ENCODE measurements at regions not wholly inside any gene's neighbourhood (a gene's known extent, or its start where the extent isn't known, plus 50 kb on each side); places are given as distances from the start of the nearest gene placed in this dataset.

- Histone ChIP-seq H3K4me1 (no peaks in the 10 kb centered on the region), H3K9me3 (no peaks in the 10 kb centered on the region), H3K27ac (no peak overlapping the region), H3K4me3 (no peak overlapping the region), H3K27me3 (no peaks in the 10 kb centered on the region), H3K36me3 (replicated peaks in 1 of 2; ENCODE audit: insufficient read depth in 1 of 2, low read depth in 2 of 2) (no peaks in the 10 kb centered on the region)
- ATAC-seq (no peak), DNase-seq (no peak)
- intact Hi-C loops (cut with DNase I): no loop called here
- TF ChIP-seq CTCF (IDR thresholded peaks at IDR 0.05) (no peak), POLR2A (IDR thresholded peaks at IDR 0.05) (no peak)
These were observed 2312.6 kb downstream of the PCDH9 start for GRCh38 chr13:64917566-64917965.

- TF ChIP-seq POLR2A (IDR thresholded peaks at IDR 0.05): no peak
- no peak for TF ChIP-seq CTCF (IDR thresholded peaks at IDR 0.05)
- Histone ChIP-seq H3K9me3 (no peaks in the 10 kb centered on the region), H3K27ac (no peak overlapping the region), H3K4me1 (no peaks in the 10 kb centered on the region), H3K27me3 (no peaks in the 10 kb centered on the region), H3K4me3 (no peak overlapping the region), H3K36me3 (replicated peaks in 1 of 2; ENCODE audit: insufficient read depth in 1 of 2, low read depth in 2 of 2) (no peaks in the 10 kb centered on the region)
- WGBS, 2 donors: 57 to 90% methylated on average over 2 of the region's 2 CpGs
- ATAC-seq: no peak
- no peak for DNase-seq
- intact Hi-C loops (cut with DNase I): no loop called here
These were observed 2318.0 kb downstream of the PCDH9 start for GRCh38 chr13:64912141-64912540.

- H3K9me3 ChIP-seq: no peaks in the 10 kb centered on the region
- H3K4me3 ChIP-seq: no peak overlapping the region
- DNase-seq (no peak), ATAC-seq (no peak)
- WGBS, 2 donors: 45 to 46% methylated on average over 1 of the region's 1 CpG
- no peaks in the 10 kb centered on the region for H3K4me1 ChIP-seq
- intact Hi-C loops (cut with DNase I): no loop called here
- TF ChIP-seq CTCF (IDR thresholded peaks at IDR 0.05): no peak
- no peak for TF ChIP-seq POLR2A (IDR thresholded peaks at IDR 0.05)
- no peaks in the 10 kb centered on the region for H3K36me3 ChIP-seq (replicated peaks in 1 of 2; ENCODE audit: insufficient read depth in 1 of 2, low read depth in 2 of 2)
- H3K27ac ChIP-seq: no peak overlapping the region
- H3K27me3 ChIP-seq: no peaks in the 10 kb centered on the region
These were observed 2320.0 kb downstream of the PCDH9 start for GRCh38 chr13:64910096-64910495.

- H3K27ac ChIP-seq: no peak overlapping the region
- DNase-seq (no peak), ATAC-seq (no peak)
- H3K4me3 ChIP-seq: no peak overlapping the region
- intact Hi-C loops (cut with DNase I): no loop called here
- H3K9me3 ChIP-seq: no peaks in the 10 kb centered on the region
- TF ChIP-seq CTCF (IDR thresholded peaks at IDR 0.05): no peak
- no peak for TF ChIP-seq POLR2A (IDR thresholded peaks at IDR 0.05)
- H3K27me3 ChIP-seq: no peaks in the 10 kb centered on the region
- no peaks in the 10 kb centered on the region for H3K4me1 ChIP-seq
- no peaks in the 10 kb centered on the region for H3K36me3 ChIP-seq (replicated peaks in 1 of 2; ENCODE audit: insufficient read depth in 1 of 2, low read depth in 2 of 2)
These were observed 2321.0 kb downstream of the PCDH9 start for GRCh38 chr13:64909184-64909583.

- Histone ChIP-seq H3K27me3 (no peaks in the 10 kb centered on the region), H3K36me3 (replicated peaks in 1 of 2; ENCODE audit: insufficient read depth in 1 of 2, low read depth in 2 of 2) (no peaks in the 10 kb centered on the region), H3K4me3 (no peak overlapping the region), H3K9me3 (no peaks in the 10 kb centered on the region), H3K27ac (no peak overlapping the region), H3K4me1 (no peaks in the 10 kb centered on the region)
- TF ChIP-seq CTCF (IDR thresholded peaks at IDR 0.05): no peak
- no peak for TF ChIP-seq POLR2A (IDR thresholded peaks at IDR 0.05)
- ATAC-seq: no peak
- 66 to 77% methylated on average over 2 of the region's 2 CpGs for WGBS, 2 donors
- DNase-seq: no peak
- intact Hi-C loops (cut with DNase I): no loop called here
These were observed 2330.1 kb downstream of the PCDH9 start for GRCh38 chr13:64900039-64900438.
